GM20000 (cell line): ENCODE measurements at regions not wholly inside any gene's neighbourhood (a gene's known extent, or its start where the extent isn't known, plus 50 kb on each side); places are given as distances from the start of the nearest gene placed in this dataset.
"Not testable (repeated sequence)": the region's sequence is repeated elsewhere in the genome, so short reads cannot be mapped to it uniquely, and the experiment has no call there.

Source experiments
- DNase-seq: peaks from one replicate; pipeline ENCODE4 v3.0.0; 2012; ENCODE audit warnings: low spot score
- CTCF ChIP-seq: IDR thresholded peaks from 2 replicates; pipeline ENCODE4 v1.5.1; 2012; ENCODE audit warnings: mild to moderate bottlenecking, control low read depth; ENCODE audit errors: extremely low read depth, missing control alignments

GRCh38 chr5:1647580-1647979 lies 123.8 kb upstream of the LPCAT1 start:
- TF ChIP-seq CTCF = no peak

GRCh38 chr5:1644810-1645571 lies 121.2 kb upstream of the LPCAT1 start:
- TF ChIP-seq CTCF = peak; percentile 89
- DNase-seq = peak; percentile 89

More at GRCh38 chr5:1647580-1647979, 123.8 kb upstream of the LPCAT1 start:
- no peak for DNase-seq

GRCh38 chr5:1644393-1644809 lies 120.6 kb upstream of the LPCAT1 start:
- DNase-seq = not testable (repeated sequence)

GRCh38 chr5:1643651-1644392 lies 120.1 kb upstream of the LPCAT1 start:
- no peak for TF ChIP-seq CTCF
- DNase-seq = peak; percentile 14

GRCh38 chr5:1642621-1643061 lies 118.9 kb upstream of the LPCAT1 start:
- DNase-seq = no peak
- TF ChIP-seq CTCF = no peak

- no peak for DNase-seq
- TF ChIP-seq CTCF = no peak
Measured at GRCh38 chr5:1642221-1642620, 118.5 kb upstream of the LPCAT1 start.

GRCh38 chr5:1641560-1642166 lies 117.9 kb upstream of the LPCAT1 start:
- peak; percentile 90 for DNase-seq
- TF ChIP-seq CTCF = peak; percentile 99
